Left lung (tissue), 4 donors: ENCODE measurements at regions not wholly inside any gene's neighbourhood (a gene's known extent, or its start where the extent isn't known, plus 50 kb on each side); places are given as distances from the start of the nearest gene placed in this dataset.

Experiments used
- ATAC-seq: fragments of 200-7000 bp; cut with Tn5 transposase; one replicate; pipeline ENCODE4 v1.9.1; 2020; ENCODE audit warnings: moderate library complexity
- DNase-seq, 4 donors: peaks; one replicate each; pipeline ENCODE4 v3.0.0-alpha.2; 2013 to 2020
- H3K27ac ChIP-seq, 2 donors: fragments of 200-600 bp; sonication (generic) in 1 of 2; one replicate each; pipeline versions ENCODE4 v1.5.0 to v1.8.0; 2020 to 2021
- H3K27me3 ChIP-seq, 2 donors: fragments of 200-600 bp; sonication (generic) in 1 of 2; one replicate each; pipeline versions ENCODE4 v1.5.0 to v1.8.0; 2020 to 2021
- H3K36me3 ChIP-seq, 2 donors: fragments of 200-600 bp; sonication (generic) in 1 of 2; one replicate each; pipeline versions ENCODE4 v1.5.0 to v1.8.0; 2020 to 2021
- H3K4me1 ChIP-seq, 2 donors: fragments of 200-600 bp; one replicate each; pipeline ENCODE4 v1.8.0; 2021
- H3K4me3 ChIP-seq, 2 donors: fragments of 200-600 bp; sonication (generic) in 1 of 2; one replicate each; pipeline versions ENCODE4 v1.5.0 to v1.8.0; 2020 to 2021; ENCODE audit warnings: mild to moderate bottlenecking in 1 of 2
- H3K9me3 ChIP-seq, 2 donors: fragments of 200-600 bp; sonication (generic) in 1 of 2; one replicate each; pipeline versions ENCODE4 v1.5.0 to v1.8.0; 2020 to 2021
- intact Hi-C, 2 donors: fragments of 100-400 bp; cut with DNase I; formaldehyde crosslinking; loops; one replicate each; pipeline versions ENCODE4 v1.11.2 to v1.14.2; 2022
- TF ChIP-seq, protein P1 (sequence below), 2 donors: fragments of 200-600 bp; sonication (generic) in 1 of 2; IDR thresholded peaks; one replicate each; pipeline versions ENCODE4 v1.5.0 to v1.8.0; 2021; ENCODE audit warnings: antibody characterized with exemption in 2 of 2
- donor health status: DM: no; HTN: yes; CAD: no.
- donor health status: DM: no; HTN: no; CAD: no.

DNA sequence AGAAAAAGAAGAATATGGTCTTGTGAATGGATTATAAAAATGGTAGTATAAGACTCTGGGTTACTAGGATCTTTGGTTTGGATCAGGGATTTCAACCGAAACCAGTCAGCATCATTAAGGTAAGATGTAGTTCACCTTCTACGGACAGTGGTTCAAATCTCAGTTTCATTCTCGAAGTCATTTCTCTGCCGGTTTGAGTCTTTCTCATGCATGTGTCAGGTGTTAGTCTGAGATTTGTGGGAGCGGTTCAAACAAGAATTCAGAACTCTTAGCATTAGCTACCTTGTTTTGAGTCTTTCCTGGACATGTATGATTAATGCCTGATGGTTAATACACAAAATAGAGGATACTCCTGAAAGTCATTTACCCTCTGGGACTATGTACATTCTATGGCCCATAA lies 735.9 kb upstream of the NUDT12 start:
- Histone ChIP-seq H3K36me3 (no peaks in the 10 kb centered on the region), H3K4me3 (no peak overlapping the region)

DNA sequence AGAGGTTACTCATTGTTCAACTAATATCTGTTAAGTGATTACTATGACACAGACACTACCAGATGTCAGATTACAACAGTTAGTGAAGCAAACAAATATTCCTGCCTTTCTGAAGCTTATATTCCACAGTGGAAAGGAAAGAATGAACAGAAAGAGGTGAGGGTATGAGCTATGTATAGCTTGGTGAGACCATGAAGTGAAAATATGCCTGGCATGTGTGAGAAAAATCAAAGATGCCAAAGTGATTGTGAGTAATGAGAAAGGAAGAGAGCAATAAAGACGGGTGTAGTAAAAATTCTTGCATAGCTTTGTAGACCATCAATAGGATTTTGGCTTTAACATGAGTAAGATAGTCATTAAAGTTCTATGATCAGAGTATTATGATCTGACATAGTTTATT lies 734.5 kb upstream of the NUDT12 start:
- H3K4me3 ChIP-seq = no peak overlapping the region
- DNase-seq = no peak
- H3K36me3 ChIP-seq = no peaks in the 10 kb centered on the region
- H3K27ac ChIP-seq = no peak overlapping the region
- TF ChIP-seq, protein P1, sequence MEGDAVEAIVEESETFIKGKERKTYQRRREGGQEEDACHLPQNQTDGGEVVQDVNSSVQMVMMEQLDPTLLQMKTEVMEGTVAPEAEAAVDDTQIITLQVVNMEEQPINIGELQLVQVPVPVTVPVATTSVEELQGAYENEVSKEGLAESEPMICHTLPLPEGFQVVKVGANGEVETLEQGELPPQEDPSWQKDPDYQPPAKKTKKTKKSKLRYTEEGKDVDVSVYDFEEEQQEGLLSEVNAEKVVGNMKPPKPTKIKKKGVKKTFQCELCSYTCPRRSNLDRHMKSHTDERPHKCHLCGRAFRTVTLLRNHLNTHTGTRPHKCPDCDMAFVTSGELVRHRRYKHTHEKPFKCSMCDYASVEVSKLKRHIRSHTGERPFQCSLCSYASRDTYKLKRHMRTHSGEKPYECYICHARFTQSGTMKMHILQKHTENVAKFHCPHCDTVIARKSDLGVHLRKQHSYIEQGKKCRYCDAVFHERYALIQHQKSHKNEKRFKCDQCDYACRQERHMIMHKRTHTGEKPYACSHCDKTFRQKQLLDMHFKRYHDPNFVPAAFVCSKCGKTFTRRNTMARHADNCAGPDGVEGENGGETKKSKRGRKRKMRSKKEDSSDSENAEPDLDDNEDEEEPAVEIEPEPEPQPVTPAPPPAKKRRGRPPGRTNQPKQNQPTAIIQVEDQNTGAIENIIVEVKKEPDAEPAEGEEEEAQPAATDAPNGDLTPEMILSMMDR (IDR thresholded peaks at IDR 0.05) = no peak
- no peaks in the 10 kb centered on the region for H3K9me3 ChIP-seq
- H3K4me1 ChIP-seq = no peaks in the 10 kb centered on the region
- no peaks in the 10 kb centered on the region for H3K27me3 ChIP-seq
- no peak for ATAC-seq
- intact Hi-C loops = no loop called here

More for the DNA sequence above, 735.9 kb upstream of the NUDT12 start:
- TF ChIP-seq, protein P1 (IDR thresholded peaks at IDR 0.05) = no peak
- Histone ChIP-seq H3K4me1 (no peaks in the 10 kb centered on the region), H3K27ac (no peak overlapping the region), H3K9me3 (no peaks in the 10 kb centered on the region), H3K27me3 (no peaks in the 10 kb centered on the region)
- no peak for DNase-seq
- ATAC-seq = no peak
- intact Hi-C loops = no loop called here

DNA sequence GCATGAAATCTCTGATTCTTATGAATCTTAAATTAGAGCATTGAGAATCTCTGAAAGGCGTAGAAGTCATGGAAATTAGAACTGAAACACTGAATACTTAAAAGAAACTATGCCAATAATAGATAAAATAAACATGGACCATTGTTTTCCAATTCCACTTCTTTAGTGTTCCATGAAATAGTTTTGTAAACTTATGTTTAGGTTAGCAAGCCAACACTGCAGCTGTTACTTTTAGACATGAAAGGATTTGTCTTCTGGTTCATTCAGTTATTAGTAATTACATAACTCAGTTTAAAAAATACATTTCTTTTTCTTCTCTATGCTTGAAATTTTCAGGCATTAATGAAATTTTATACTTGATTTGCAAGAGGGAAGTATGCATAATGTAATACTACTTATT lies 733.4 kb upstream of the NUDT12 start:
- intact Hi-C loops = no loop called here
- no peaks in the 10 kb centered on the region for H3K36me3 ChIP-seq
- H3K9me3 ChIP-seq = no peaks in the 10 kb centered on the region
- TF ChIP-seq, protein P1 (IDR thresholded peaks at IDR 0.05) = no peak
- ATAC-seq = no peak
- no peak overlapping the region for H3K27ac ChIP-seq
- H3K4me3 ChIP-seq = no peak overlapping the region
- H3K4me1 ChIP-seq = no peaks in the 10 kb centered on the region
- peak in 2 of 4 donors; percentile 27 to 45 for DNase-seq
- no peaks in the 10 kb centered on the region for H3K27me3 ChIP-seq

DNA sequence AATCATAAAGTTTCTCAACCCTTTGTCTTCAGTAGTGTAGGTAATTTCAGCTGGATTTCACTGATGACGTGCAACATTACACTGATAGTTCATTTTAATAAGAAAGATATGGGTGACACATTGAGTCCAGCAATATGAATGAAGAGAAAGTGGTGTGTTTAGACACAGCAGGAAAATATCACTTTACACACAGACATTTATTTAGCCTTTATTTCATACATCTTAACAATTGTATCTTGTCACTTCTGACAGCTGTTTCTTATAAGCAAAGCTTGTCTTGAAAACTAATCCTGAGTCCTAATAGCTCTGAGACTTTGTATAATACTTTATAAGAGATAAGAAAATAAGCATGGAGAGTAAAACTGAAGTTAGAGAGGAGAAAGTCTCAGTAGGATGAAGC lies 720.5 kb upstream of the NUDT12 start:
- no peaks in the 10 kb centered on the region for H3K4me1 ChIP-seq
- H3K27me3 ChIP-seq = no peaks in the 10 kb centered on the region
- TF ChIP-seq, protein P1 (IDR thresholded peaks at IDR 0.05) = no peak
- H3K9me3 ChIP-seq = peaks cover 0 to 9% of the 10 kb centered on the region in 2 donors
- intact Hi-C loops = no loop called here
- no peak overlapping the region for H3K4me3 ChIP-seq
- ATAC-seq (no peak), DNase-seq (peak in 2 of 4 donors; percentile 35 to 50)
- H3K27ac ChIP-seq = no peak overlapping the region
- H3K36me3 ChIP-seq = no peaks in the 10 kb centered on the region

DNA sequence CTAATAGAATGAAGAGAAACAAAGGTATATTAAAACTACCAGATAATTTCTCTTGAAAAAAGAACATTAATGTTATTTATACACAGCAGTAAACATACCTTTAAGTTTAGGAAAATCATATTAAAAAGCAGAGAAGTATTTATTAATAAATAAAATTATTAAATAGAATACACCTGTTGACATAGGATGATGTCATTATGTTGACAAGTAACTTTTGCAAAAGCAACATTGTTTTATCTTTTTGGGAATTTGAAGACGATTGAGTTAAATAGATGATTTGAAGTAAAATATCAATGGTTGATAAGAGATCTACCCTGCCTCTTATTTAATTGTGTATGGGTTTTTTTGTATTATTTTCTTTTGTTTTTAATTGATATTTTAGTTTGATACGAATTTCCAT lies 711.1 kb upstream of the NUDT12 start:
- H3K4me3 ChIP-seq = no peak overlapping the region
- intact Hi-C loops = no loop called here

More for the DNA sequence above, 711.1 kb upstream of the NUDT12 start:
- no peaks in the 10 kb centered on the region for H3K4me1 ChIP-seq
- no peak overlapping the region for H3K27ac ChIP-seq
- ATAC-seq = no peak
- H3K36me3 ChIP-seq = no peaks in the 10 kb centered on the region
- no peak for DNase-seq
- no peaks in the 10 kb centered on the region for H3K9me3 ChIP-seq
- H3K27me3 ChIP-seq = no peaks in the 10 kb centered on the region
- TF ChIP-seq, protein P1 (IDR thresholded peaks at IDR 0.05) = no peak
